Renal cortical epithelial cell (primary cell): ENCODE measurements at regions not wholly inside any gene's neighbourhood (a gene's known extent, or its start where the extent isn't known, plus 50 kb on each side); places are given as distances from the start of the nearest gene placed in this dataset.
"Not testable (repeated sequence)": the region's sequence is repeated elsewhere in the genome, so short reads cannot be mapped to it uniquely, and the experiment has no call there.

Source experiments
- DNase-seq: peaks from one replicate; pipeline ENCODE4 v3.0.0-alpha.2; 2011; ENCODE audit warnings: low read depth

- not testable (repeated sequence) for DNase-seq
These were observed 742.7 kb upstream of the FAT3 start for GRCh38 chr11:91481875-91482274.

- DNase-seq, result peak; percentile 20
These were observed 754.0 kb upstream of the FAT3 start for GRCh38 chr11:91470656-91471055.

- no peak for DNase-seq
These were observed 764.8 kb upstream of the FAT3 start for GRCh38 chr11:91459840-91460239.

GRCh38 chr11:91446267-91446666, 778.4 kb upstream of the FAT3 start:
- DNase-seq, result no peak

- DNase-seq, result peak; percentile 7
These were observed 788.8 kb upstream of the FAT3 start for GRCh38 chr11:91435694-91436395.

- no peak for DNase-seq
These were observed 791.2 kb upstream of the FAT3 start for GRCh38 chr11:91433284-91434010.

GRCh38 chr11:91421641-91422040, 803.0 kb upstream of the FAT3 start:
- no peak for DNase-seq

- DNase-seq, result no peak
These were observed 816.8 kb upstream of the FAT3 start for GRCh38 chr11:91407842-91408241.

- no peak for DNase-seq
These were observed 818.6 kb upstream of the FAT3 start for GRCh38 chr11:91406009-91406408.

GRCh38 chr11:91404344-91404743, 820.3 kb upstream of the FAT3 start:
- no peak for DNase-seq

- DNase-seq, result no peak
These were observed 827.5 kb upstream of the FAT3 start for GRCh38 chr11:91397134-91397468.

GRCh38 chr11:91396236-91397133, 828.1 kb upstream of the FAT3 start:
- peak; percentile 82 for DNase-seq

GRCh38 chr11:91394727-91395414, 829.7 kb upstream of the FAT3 start:
- no peak for DNase-seq

- no peak for DNase-seq
These were observed 830.4 kb upstream of the FAT3 start for GRCh38 chr11:91394073-91394726.

GRCh38 chr11:91382946-91383345, 841.7 kb upstream of the FAT3 start:
- no peak for DNase-seq

GRCh38 chr11:91374794-91375193, 849.8 kb upstream of the FAT3 start:
- DNase-seq, result no peak

GRCh38 chr11:91373497-91373896, 851.1 kb upstream of the FAT3 start:
- DNase-seq, result no peak

- DNase-seq, result no peak
These were observed 857.8 kb upstream of the FAT3 start for GRCh38 chr11:91366816-91367215.

GRCh38 chr11:91365986-91366585, 858.5 kb upstream of the FAT3 start:
- DNase-seq, result no peak

- DNase-seq, result no peak
These were observed 873.7 kb upstream of the FAT3 start for GRCh38 chr11:91350931-91351330.

- no peak for DNase-seq
These were observed 897.9 kb upstream of the FAT3 start for GRCh38 chr11:91326751-91327150.
